WI38 (cell line): ENCODE measurements at regions not wholly inside any gene's neighbourhood (a gene's known extent, or its start where the extent isn't known, plus 50 kb on each side); places are given as distances from the start of the nearest gene placed in this dataset.

ENCODE experiments used
- H3K4me3 ChIP-seq: 2 replicates; pipeline ENCODE4 v1.5.1; 2011; ENCODE audit warnings: low read depth, mild to moderate bottlenecking, control low read depth, low read length
- CTCF ChIP-seq: IDR thresholded peaks from 2 replicates; pipeline ENCODE4 v1.5.1; 2012; ENCODE audit warnings: low read depth, mild to moderate bottlenecking, control low read depth, low read length

GRCh38 chr12:91912178-91912577 is 233.5 kb downstream of the BTG1 start:
- H3K4me3 ChIP-seq: no peak overlapping the region
- no peak for TF ChIP-seq CTCF

- no peak for TF ChIP-seq CTCF
- H3K4me3 ChIP-seq: no peak overlapping the region
Observed at GRCh38 chr12:91910871-91911388, 234.7 kb downstream of the BTG1 start.

GRCh38 chr12:91902860-91903683 is 242.6 kb downstream of the BTG1 start:
- H3K4me3 ChIP-seq: no peak overlapping the region
- no peak for TF ChIP-seq CTCF

GRCh38 chr12:91901381-91902074 is 244.1 kb downstream of the BTG1 start:
- TF ChIP-seq CTCF: no peak
- no peak overlapping the region for H3K4me3 ChIP-seq

GRCh38 chr12:91900971-91901370 is 244.7 kb downstream of the BTG1 start:
- TF ChIP-seq CTCF: no peak
- H3K4me3 ChIP-seq: no peak overlapping the region

GRCh38 chr12:91899056-91899455 is 246.6 kb downstream of the BTG1 start:
- H3K4me3 ChIP-seq: no peak overlapping the region

More at GRCh38 chr12:91899056-91899455, 246.6 kb downstream of the BTG1 start:
- no peak for TF ChIP-seq CTCF
